OCI-LY7 (cell line): ENCODE measurements at regions not wholly inside any gene's neighbourhood (a gene's known extent, or its start where the extent isn't known, plus 50 kb on each side); places are given as distances from the start of the nearest gene placed in this dataset.

Source experiments
- BruUV-seq: library from RNA; stranded (reverse); fragments of 400-500 nt; replicated peaks from 2 replicates; lab custom pipeline; 2021; lab: Mats Ljungman, UMichigan
- CTCF ChIA-PET: fragments of 300-600 bp; sonication (Branson Sonifier 250); formaldehyde crosslinking; loops from one replicate; lab custom pipeline; 2022; ENCODE audit warnings: antibody characterized with exemption; ENCODE audit not compliant: unreplicated experiment; lab: Charles Lee
- POLR2A ChIA-PET: fragments of 300-600 bp; sonication (Branson Sonifier 250); formaldehyde crosslinking; loops from one replicate; lab custom pipeline; 2022; ENCODE audit warnings: antibody characterized with exemption; lab: Charles Lee
- DNase-seq: peaks from one replicate; pipeline ENCODE4 v3.0.0-alpha.2; 2015; ENCODE audit warnings: low spot score
- H2AFZ ChIP-seq: fragments of 200-600 bp; sonication (generic), shearing (Covaris generic); 2 replicates; pipeline ENCODE4 v1.6.1; 2014; ENCODE audit warnings: mild to moderate bottlenecking, antibody characterized with exemption, low read length, moderate library complexity
- H3K27ac ChIP-seq: fragments of 200-600 bp; sonication (generic); 2 replicates; pipeline ENCODE4 v1.5.1; 2014; ENCODE audit warnings: mixed run types, low read depth, mild to moderate bottlenecking, moderate library complexity, low read length, inconsistent platforms; ENCODE audit not compliant: poor library complexity, severe bottlenecking
- H3K36me3 ChIP-seq: fragments of 200-600 bp; sonication (generic); 2 replicates; pipeline ENCODE4 v1.6.1; 2014; ENCODE audit warnings: mild to moderate bottlenecking, antibody characterized with exemption, low read length, moderate library complexity, mixed read lengths; ENCODE audit not compliant: insufficient read depth
- H3K4me1 ChIP-seq: fragments of 200-600 bp; sonication (generic); 2 replicates; pipeline ENCODE4 v1.5.1; 2014; ENCODE audit warnings: mild to moderate bottlenecking, low read length; ENCODE audit not compliant: insufficient read depth, poor library complexity, severe bottlenecking
- H3K4me2 ChIP-seq: fragments of 200-600 bp; sonication (generic); 2 replicates; pipeline ENCODE4 v1.6.1; 2014; ENCODE audit warnings: mild to moderate bottlenecking, low read length
- H3K4me3 ChIP-seq: fragments of 200-600 bp; sonication (generic); 2 replicates; pipeline ENCODE4 v1.5.1; 2014; ENCODE audit warnings: mild to moderate bottlenecking, low read depth, low read length; ENCODE audit not compliant: poor library complexity, severe bottlenecking
- H3K79me2 ChIP-seq: fragments of 200-600 bp; sonication (generic); 2 replicates; pipeline ENCODE4 v1.6.1; 2016; ENCODE audit warnings: low read depth, mild to moderate bottlenecking, low read length, moderate library complexity, mixed read lengths; ENCODE audit not compliant: insufficient read depth
- H3K9me2 ChIP-seq: fragments of 200-600 bp; sonication (generic); 2 replicates; pipeline ENCODE4 v1.6.1; 2016; ENCODE audit warnings: mild to moderate bottlenecking, low read length, mixed read lengths; ENCODE audit not compliant: insufficient read depth
- H3K9me3 ChIP-seq: fragments of 200-600 bp; sonication (generic); 2 replicates; pipeline ENCODE4 v1.6.1; 2014; ENCODE audit warnings: mild to moderate bottlenecking, mixed run types, low read length, mixed read lengths
- H4K20me1 ChIP-seq: fragments of 200-600 bp; sonication (generic); 2 replicates; pipeline ENCODE4 v1.6.1; 2014; ENCODE audit warnings: mild to moderate bottlenecking, antibody characterized with exemption, low read length, moderate library complexity, mixed read lengths; ENCODE audit not compliant: insufficient read depth
- EZH2phosphoT487 ChIP-seq: fragments of 200-600 bp; sonication (generic); IDR thresholded peaks from 2 replicates; pipeline ENCODE4 v1.6.1; 2018; ENCODE audit warnings: low read depth, borderline replicate concordance, mild to moderate bottlenecking, mixed run types, antibody characterized with exemption, low read length, moderate library complexity, mixed read lengths
- intact Hi-C: fragments of 100-400 bp; cut with micrococcal nuclease; formaldehyde crosslinking; loops from one replicate; pipeline ENCODE4 v1.10.0; 2022; ENCODE audit not compliant: unreplicated experiment
- TF ChIP-seq, protein P1 (sequence below): fragments of 200-600 bp; sonication (generic); conservative IDR thresholded peaks from 2 replicates; pipeline ENCODE4 v1.5.1; 2014; ENCODE audit warnings: mild to moderate bottlenecking, antibody characterized with exemption, low read length, moderate library complexity, mixed read lengths

DNA sequence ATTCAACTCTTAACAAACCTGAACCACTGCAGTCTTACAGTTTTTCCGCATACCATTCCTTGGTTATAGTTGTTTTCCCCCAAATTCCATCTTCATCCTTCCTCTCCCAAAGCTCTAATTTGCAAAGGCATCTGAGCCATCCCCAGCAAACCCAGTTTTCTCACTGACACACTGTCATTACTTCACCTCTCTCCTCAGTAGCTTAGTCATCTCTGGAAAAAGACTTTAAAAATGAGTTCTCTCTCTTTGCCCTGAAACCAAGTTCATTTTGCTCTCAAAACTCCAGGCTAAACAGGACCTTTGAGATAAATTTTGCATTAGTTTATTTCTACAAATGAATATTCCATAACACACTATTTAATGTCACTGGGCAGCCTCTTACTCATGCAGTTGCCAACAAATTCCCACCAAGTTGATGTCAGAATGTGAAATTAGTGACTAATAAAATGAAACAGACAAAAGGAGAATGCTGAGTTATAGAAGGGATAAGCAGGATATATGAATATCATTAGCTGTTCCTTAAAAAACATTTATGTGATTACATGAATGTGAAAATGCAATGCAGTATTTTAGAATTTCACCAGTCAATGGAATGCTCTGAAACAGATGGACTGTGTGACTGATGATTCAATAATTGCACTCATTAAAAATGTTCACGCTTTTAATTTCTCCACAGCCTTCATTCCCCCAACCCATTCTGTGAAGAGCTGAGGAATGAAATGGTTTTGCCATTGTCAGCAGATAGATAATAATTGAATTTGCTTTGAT is 107.4 kb upstream of the DMAC1 start:
- BruUV-seq, result no TSS peak
- Histone ChIP-seq H3K27ac (no peak overlapping the region), H3K9me3 (no peaks in the 10 kb centered on the region), H3K4me1 (no peaks in the 10 kb centered on the region), H3K79me2 (no peaks in the 10 kb centered on the region), H4K20me1 (no peaks in the 10 kb centered on the region), H3K4me3 (no peak overlapping the region), H3K4me2 (no peak overlapping the region), H3K36me3 (no peaks in the 10 kb centered on the region), H2AFZ (no peak overlapping the region), H3K9me2 (no peaks in the 10 kb centered on the region)
- TF ChIP-seq EZH2phosphoT487, result no peak
- TF ChIP-seq, protein P1, sequence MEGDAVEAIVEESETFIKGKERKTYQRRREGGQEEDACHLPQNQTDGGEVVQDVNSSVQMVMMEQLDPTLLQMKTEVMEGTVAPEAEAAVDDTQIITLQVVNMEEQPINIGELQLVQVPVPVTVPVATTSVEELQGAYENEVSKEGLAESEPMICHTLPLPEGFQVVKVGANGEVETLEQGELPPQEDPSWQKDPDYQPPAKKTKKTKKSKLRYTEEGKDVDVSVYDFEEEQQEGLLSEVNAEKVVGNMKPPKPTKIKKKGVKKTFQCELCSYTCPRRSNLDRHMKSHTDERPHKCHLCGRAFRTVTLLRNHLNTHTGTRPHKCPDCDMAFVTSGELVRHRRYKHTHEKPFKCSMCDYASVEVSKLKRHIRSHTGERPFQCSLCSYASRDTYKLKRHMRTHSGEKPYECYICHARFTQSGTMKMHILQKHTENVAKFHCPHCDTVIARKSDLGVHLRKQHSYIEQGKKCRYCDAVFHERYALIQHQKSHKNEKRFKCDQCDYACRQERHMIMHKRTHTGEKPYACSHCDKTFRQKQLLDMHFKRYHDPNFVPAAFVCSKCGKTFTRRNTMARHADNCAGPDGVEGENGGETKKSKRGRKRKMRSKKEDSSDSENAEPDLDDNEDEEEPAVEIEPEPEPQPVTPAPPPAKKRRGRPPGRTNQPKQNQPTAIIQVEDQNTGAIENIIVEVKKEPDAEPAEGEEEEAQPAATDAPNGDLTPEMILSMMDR, result no peak
- intact Hi-C loops, result no loop called here
- ChIA-PET CTCF (no interaction called here), POLR2A (interaction anchor here (0.6 to 2.1 kb wide), 3 partner anchors 12 to 1396 kb away, joined by 3 to 6 read pairs (median 3); no protein-coding TSS in a partner anchor)
- DNase-seq, result no peak

DNA sequence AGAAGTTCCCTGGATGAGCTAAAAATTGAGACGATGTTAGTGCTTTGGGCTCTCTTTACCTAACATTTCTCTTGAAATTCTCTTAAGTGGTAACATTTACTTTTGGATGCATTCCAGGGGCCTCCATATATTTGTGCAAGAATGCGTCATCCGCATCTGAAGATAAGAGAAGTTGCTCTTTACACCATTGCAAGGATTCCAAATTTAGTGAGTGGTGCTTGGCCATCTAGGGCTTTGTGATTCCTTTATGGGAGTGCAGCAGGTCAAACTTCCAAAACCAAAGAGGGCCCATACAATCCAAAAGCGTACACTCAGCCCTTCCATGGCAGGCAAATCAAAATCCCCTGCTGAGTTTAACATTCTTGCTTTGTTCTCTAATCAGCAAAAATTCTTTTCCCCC is 102.0 kb upstream of the DMAC1 start:
- intact Hi-C loops, result no loop called here

More for the DNA sequence above, 102.0 kb upstream of the DMAC1 start:
- Histone ChIP-seq H3K9me2 (no peaks in the 10 kb centered on the region), H3K4me3 (no peak overlapping the region), H2AFZ (no peak overlapping the region), H3K36me3 (no peaks in the 10 kb centered on the region), H3K9me3 (no peaks in the 10 kb centered on the region), H4K20me1 (no peaks in the 10 kb centered on the region), H3K79me2 (no peaks in the 10 kb centered on the region), H3K4me2 (no peak overlapping the region), H3K4me1 (no peaks in the 10 kb centered on the region), H3K27ac (no peak overlapping the region)
- DNase-seq, result no peak
- POLR2A ChIA-PET, result interaction anchor here (0.6 kb wide), 1 partner anchor 286 kb away, joined by 3 read pairs; no protein-coding TSS in a partner anchor
- TF ChIP-seq, protein P1, result no peak
- TF ChIP-seq EZH2phosphoT487, result no peak
- BruUV-seq, result no TSS peak
- CTCF ChIA-PET, result no interaction called here
